Gastroesophageal sphincter (tissue), 3 donors: ENCODE measurements at regions not wholly inside any gene's neighbourhood (a gene's known extent, or its start where the extent isn't known, plus 50 kb on each side); places are given as distances from the start of the nearest gene placed in this dataset.

Experiments
- POLR2A ChIP-seq, 2 donors: fragments of 450-650 bp; IDR thresholded peaks; one replicate each; pipeline ENCODE4 v1.6.1; 2017; ENCODE audit warnings: antibody characterized with exemption in 2 of 2, mild to moderate bottlenecking in 2 of 2, moderate library complexity in 1 of 2
- POLR2AphosphoS5 ChIP-seq: sonication (generic); formaldehyde crosslinking; IDR thresholded peaks from one replicate; pipeline ENCODE4 v1.6.1; 2017; ENCODE audit warnings: antibody characterized with exemption
- TF ChIP-seq, protein P1 (sequence below), 4 experiments: fragments of 200-600 bp in 2 of 4; fragments of 450-650 bp in 2 of 4; sonication (generic) in 1 of 4; IDR thresholded peaks; one replicate each; pipeline ENCODE4 v1.5.1; 2017 to 2019; ENCODE audit warnings: antibody characterized with exemption in 4 of 4, mild to moderate bottlenecking in 2 of 4, moderate library complexity in 2 of 4

DNA sequence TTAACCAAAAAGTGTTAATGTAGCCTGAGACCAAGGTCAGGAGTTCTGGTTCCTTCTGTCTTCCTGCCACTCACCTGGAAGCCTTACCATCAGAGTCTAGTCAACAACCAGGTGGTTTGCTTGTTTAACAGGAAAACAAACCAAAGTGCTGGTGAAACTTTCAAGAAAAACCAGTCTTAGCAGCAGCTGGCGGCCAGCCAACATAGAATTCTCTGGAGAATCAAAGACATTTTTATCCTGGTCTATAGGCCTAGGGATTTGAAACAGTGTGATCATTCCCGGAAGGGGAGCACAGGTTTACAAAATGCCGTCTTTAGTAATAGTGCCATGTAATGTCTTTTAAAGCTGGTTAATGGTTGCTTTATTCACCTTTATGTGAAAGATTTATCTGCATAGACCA, 146.6 kb upstream of the AKIRIN2 start:
- TF ChIP-seq, protein P1, sequence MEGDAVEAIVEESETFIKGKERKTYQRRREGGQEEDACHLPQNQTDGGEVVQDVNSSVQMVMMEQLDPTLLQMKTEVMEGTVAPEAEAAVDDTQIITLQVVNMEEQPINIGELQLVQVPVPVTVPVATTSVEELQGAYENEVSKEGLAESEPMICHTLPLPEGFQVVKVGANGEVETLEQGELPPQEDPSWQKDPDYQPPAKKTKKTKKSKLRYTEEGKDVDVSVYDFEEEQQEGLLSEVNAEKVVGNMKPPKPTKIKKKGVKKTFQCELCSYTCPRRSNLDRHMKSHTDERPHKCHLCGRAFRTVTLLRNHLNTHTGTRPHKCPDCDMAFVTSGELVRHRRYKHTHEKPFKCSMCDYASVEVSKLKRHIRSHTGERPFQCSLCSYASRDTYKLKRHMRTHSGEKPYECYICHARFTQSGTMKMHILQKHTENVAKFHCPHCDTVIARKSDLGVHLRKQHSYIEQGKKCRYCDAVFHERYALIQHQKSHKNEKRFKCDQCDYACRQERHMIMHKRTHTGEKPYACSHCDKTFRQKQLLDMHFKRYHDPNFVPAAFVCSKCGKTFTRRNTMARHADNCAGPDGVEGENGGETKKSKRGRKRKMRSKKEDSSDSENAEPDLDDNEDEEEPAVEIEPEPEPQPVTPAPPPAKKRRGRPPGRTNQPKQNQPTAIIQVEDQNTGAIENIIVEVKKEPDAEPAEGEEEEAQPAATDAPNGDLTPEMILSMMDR (IDR thresholded peaks at IDR 0.05) = no peak
- no peak for TF ChIP-seq POLR2AphosphoS5
- TF ChIP-seq POLR2A (IDR thresholded peaks at IDR 0.05) = no peak
